GM12891 (cell line): ENCODE measurements at regions not wholly inside any gene's neighbourhood (a gene's known extent, or its start where the extent isn't known, plus 50 kb on each side); places are given as distances from the start of the nearest gene placed in this dataset.

Source experiments
- PAX5 ChIP-seq: IDR thresholded peaks from 2 replicates; pipeline ENCODE4 v1.6.1; 2011; ENCODE audit warnings: low read length, moderate library complexity, mild to moderate bottlenecking; ENCODE audit not compliant: insufficient read depth, severe bottlenecking
- POLR2A ChIP-seq: IDR thresholded peaks from 2 replicates; pipeline ENCODE4 v1.6.1; 2011; ENCODE audit warnings: low read depth, low read length, control low read depth
- POLR2AphosphoS5 ChIP-seq: IDR thresholded peaks from 2 replicates; pipeline ENCODE4 v1.6.1; 2011; ENCODE audit warnings: low read depth, low read length, control low read depth
- POU2F2 ChIP-seq: IDR thresholded peaks from 2 replicates; pipeline ENCODE4 v1.6.1; 2011; ENCODE audit warnings: low read depth, mild to moderate bottlenecking, control low read depth, low read length, moderate library complexity
- SPI1 ChIP-seq: IDR thresholded peaks from 2 replicates; pipeline ENCODE4 v1.6.1; 2011; ENCODE audit warnings: low read depth, low read length, control low read depth
- TAF1 ChIP-seq: IDR thresholded peaks from 2 replicates; pipeline ENCODE4 v1.6.1; 2011; ENCODE audit warnings: low read depth, low read length, control low read depth

GRCh38 chr5:81839034-81839433 is 88.1 kb upstream of the SSBP2 start:
- TF ChIP-seq POLR2A (no peak), TAF1 (no peak), POLR2AphosphoS5 (no peak), PAX5 (no peak), POU2F2 (no peak), SPI1 (no peak)
